NCI-H187 treated with DMSO at 0.1 percent for 48 hours (cell line): ENCODE measurements at regions not wholly inside any gene's neighbourhood (a gene's known extent, or its start where the extent isn't known, plus 50 kb on each side); places are given as distances from the start of the nearest gene placed in this dataset.
"Not testable (repeated sequence)": the region's sequence is repeated elsewhere in the genome, so short reads cannot be mapped to it uniquely, and the experiment has no call there.

Source experiments
- DNase-seq: peaks from one replicate; lab custom pipeline; 2025; lab: John Stamatoyannopoulos, UW

- DNase-seq: no peak
Observed at GRCh38 chr11:98710026-98710425, 310.7 kb upstream of the CNTN5 start.

- DNase-seq: no peak
Observed at GRCh38 chr11:98710986-98711385, 309.8 kb upstream of the CNTN5 start.

- no peak for DNase-seq
Observed at GRCh38 chr11:98720951-98721350, 299.8 kb upstream of the CNTN5 start.

- DNase-seq: no peak
Observed at GRCh38 chr11:98725471-98725870, 295.3 kb upstream of the CNTN5 start.

- no peak for DNase-seq
Observed at GRCh38 chr11:98728421-98728820, 292.3 kb upstream of the CNTN5 start.

- no peak for DNase-seq
Observed at GRCh38 chr11:98729118-98729517, 291.6 kb upstream of the CNTN5 start.

GRCh38 chr11:98732947-98733346 lies 287.8 kb upstream of the CNTN5 start:
- DNase-seq: no peak

GRCh38 chr11:98733378-98733777 lies 287.4 kb upstream of the CNTN5 start:
- not testable (repeated sequence) for DNase-seq

- no peak for DNase-seq
Observed at GRCh38 chr11:98734686-98735085, 286.1 kb upstream of the CNTN5 start.

GRCh38 chr11:98736833-98737232 lies 283.9 kb upstream of the CNTN5 start:
- no peak for DNase-seq

GRCh38 chr11:98740321-98740720 lies 280.4 kb upstream of the CNTN5 start:
- DNase-seq: no peak

GRCh38 chr11:98763446-98763845 lies 257.3 kb upstream of the CNTN5 start:
- DNase-seq: not testable (repeated sequence)

GRCh38 chr11:98766903-98767302 lies 253.8 kb upstream of the CNTN5 start:
- no peak for DNase-seq

GRCh38 chr11:98770046-98770445 lies 250.7 kb upstream of the CNTN5 start:
- not testable (repeated sequence) for DNase-seq

- DNase-seq: no peak
Observed at GRCh38 chr11:98771791-98772190, 249.0 kb upstream of the CNTN5 start.

- no peak for DNase-seq
Observed at GRCh38 chr11:98772893-98773292, 247.9 kb upstream of the CNTN5 start.

- no peak for DNase-seq
Observed at GRCh38 chr11:98793276-98793675, 227.5 kb upstream of the CNTN5 start.

- DNase-seq: no peak
Observed at GRCh38 chr11:98798333-98798732, 222.4 kb upstream of the CNTN5 start.

- DNase-seq: no peak
Observed at GRCh38 chr11:98800696-98801095, 220.1 kb upstream of the CNTN5 start.

- no peak for DNase-seq
Observed at GRCh38 chr11:98828986-98829708, 191.6 kb upstream of the CNTN5 start.

- no peak for DNase-seq
Observed at GRCh38 chr11:98829971-98830370, 190.8 kb upstream of the CNTN5 start.

- no peak for DNase-seq
Observed at GRCh38 chr11:98834776-98835175, 186.0 kb upstream of the CNTN5 start.

- no peak for DNase-seq
Observed at GRCh38 chr11:98835335-98835734, 185.4 kb upstream of the CNTN5 start.

- DNase-seq: no peak
Observed at GRCh38 chr11:98836156-98836555, 184.6 kb upstream of the CNTN5 start.
